T-helper 17 cell (primary cell): ENCODE measurements at regions not wholly inside any gene's neighbourhood (a gene's known extent, or its start where the extent isn't known, plus 50 kb on each side); places are given as distances from the start of the nearest gene placed in this dataset.
"Not testable (repeated sequence)": the region's sequence is repeated elsewhere in the genome, so short reads cannot be mapped to it uniquely, and the experiment has no call there.

Experiments
- ATAC-seq: fragments of 150-1000 bp; cut with Tn5 transposase; 2 replicates; pipeline ENCODE4 v1.10.0; 2021; ENCODE audit warnings: mild to moderate bottlenecking, moderate library complexity
- DNase-seq, 3 donors: peaks; one replicate each; pipeline versions ENCODE4 v3.0.0 to v3.0.0-alpha.2; 2020 to 2021
- H3K9me3 ChIP-seq: one replicate; pipeline ENCODE4 v1.7.0; 2013; ENCODE audit warnings: low read length, mild to moderate bottlenecking; ENCODE audit not compliant: control insufficient read depth, poor library complexity, severe bottlenecking
- H3K27ac Mint-ChIP-seq: one replicate; pipeline ENCODE4 v1.8.0; 2022; ENCODE audit warnings: mild to moderate bottlenecking, moderate library complexity, mixed read lengths
- H3K27me3 Mint-ChIP-seq: one replicate; pipeline ENCODE4 v1.8.0; 2022; ENCODE audit warnings: mixed read lengths
- H3K36me3 Mint-ChIP-seq: one replicate; pipeline ENCODE4 v1.8.0; 2022; ENCODE audit warnings: low read depth, mixed read lengths
- H3K4me1 Mint-ChIP-seq: one replicate; pipeline ENCODE4 v1.8.0; 2022; ENCODE audit warnings: mild to moderate bottlenecking, mixed read lengths
- H3K4me3 Mint-ChIP-seq: one replicate; pipeline ENCODE4 v1.8.0; 2022; ENCODE audit warnings: mild to moderate bottlenecking, moderate library complexity, mixed read lengths

- H3K4me1 Mint-ChIP-seq = no peaks in the 10 kb centered on the region
- DNase-seq (no peak), ATAC-seq (no peak)
- H3K27ac Mint-ChIP-seq = no peak overlapping the region
- no peaks in the 10 kb centered on the region for H3K27me3 Mint-ChIP-seq
- no peaks in the 10 kb centered on the region for H3K9me3 ChIP-seq
- H3K4me3 Mint-ChIP-seq = no peak overlapping the region
- H3K36me3 Mint-ChIP-seq = no peaks in the 10 kb centered on the region
These were observed 267.2 kb downstream of the SP3 start for GRCh38 chr2:173697929-173698328.

- ATAC-seq (no peak), DNase-seq (no peak)
- Mint-ChIP-seq H3K4me3 (no peak overlapping the region), H3K36me3 (no peaks in the 10 kb centered on the region), H3K27ac (no peak overlapping the region), H3K27me3 (peaks cover 14% of the 10 kb centered on the region), H3K4me1 (no peaks in the 10 kb centered on the region)
- H3K9me3 ChIP-seq = no peaks in the 10 kb centered on the region
These were observed 259.5 kb downstream of the SP3 start for GRCh38 chr2:173705656-173706055.

GRCh38 chr2:173706936-173707335, 258.2 kb downstream of the SP3 start:
- Mint-ChIP-seq H3K27me3 (peaks cover 14% of the 10 kb centered on the region), H3K27ac (no peak overlapping the region), H3K4me3 (no peak overlapping the region), H3K4me1 (no peaks in the 10 kb centered on the region), H3K36me3 (no peaks in the 10 kb centered on the region)
- no peak for DNase-seq
- H3K9me3 ChIP-seq = no peaks in the 10 kb centered on the region
- no peak for ATAC-seq

- Mint-ChIP-seq H3K27me3 (peaks cover 14% of the 10 kb centered on the region), H3K36me3 (no peaks in the 10 kb centered on the region), H3K4me3 (no peak overlapping the region), H3K4me1 (no peaks in the 10 kb centered on the region), H3K27ac (no peak overlapping the region)
- DNase-seq (no peak), ATAC-seq (no peak)
- H3K9me3 ChIP-seq = no peaks in the 10 kb centered on the region
These were observed 256.4 kb downstream of the SP3 start for GRCh38 chr2:173708806-173709205.

DNA sequence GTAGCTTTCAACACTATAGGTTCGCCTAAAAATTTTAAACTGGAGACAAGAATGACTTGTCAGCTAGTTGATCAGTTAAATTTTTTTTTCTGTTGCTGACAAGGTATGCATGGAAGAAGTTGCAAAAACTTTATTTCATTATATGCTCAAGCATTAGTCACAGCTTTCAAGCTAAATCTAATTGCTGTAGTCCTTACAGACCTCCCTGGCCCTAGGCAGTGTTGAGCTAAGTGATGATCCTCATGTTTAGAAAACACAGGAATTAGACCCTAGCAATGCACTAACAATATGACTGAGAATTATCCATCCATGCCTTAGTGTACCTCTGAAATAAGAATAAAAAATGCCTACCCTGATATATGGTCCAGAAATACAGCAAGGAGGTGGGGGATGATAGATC, 253.4 kb downstream of the SP3 start:
- H3K36me3 Mint-ChIP-seq = no peaks in the 10 kb centered on the region
- no peaks in the 10 kb centered on the region for H3K4me1 Mint-ChIP-seq
- H3K9me3 ChIP-seq = no peaks in the 10 kb centered on the region
- DNase-seq = no peak
- no peak overlapping the region for H3K27ac Mint-ChIP-seq
- no peak overlapping the region for H3K4me3 Mint-ChIP-seq
- peaks cover 15% of the 10 kb centered on the region for H3K27me3 Mint-ChIP-seq
- ATAC-seq = no peak

- Mint-ChIP-seq H3K36me3 (peaks cover 2% of the 10 kb centered on the region), H3K27me3 (peaks cover 33% of the 10 kb centered on the region), H3K4me1 (no peaks in the 10 kb centered on the region), H3K4me3 (no peak overlapping the region), H3K27ac (no peak overlapping the region)
- ATAC-seq (no peak), DNase-seq (no peak)
- H3K9me3 ChIP-seq = no peaks in the 10 kb centered on the region
These were observed 251.1 kb downstream of the SP3 start for GRCh38 chr2:173713904-173714555.

GRCh38 chr2:173715441-173715840, 249.7 kb downstream of the SP3 start:
- peaks cover 2% of the 10 kb centered on the region for H3K36me3 Mint-ChIP-seq
- no peaks in the 10 kb centered on the region for H3K4me1 Mint-ChIP-seq
- no peak for DNase-seq
- H3K9me3 ChIP-seq = no peaks in the 10 kb centered on the region
- no peak overlapping the region for H3K4me3 Mint-ChIP-seq
- peaks cover 41% of the 10 kb centered on the region for H3K27me3 Mint-ChIP-seq
- H3K27ac Mint-ChIP-seq = no peak overlapping the region
- ATAC-seq = no peak

- Mint-ChIP-seq H3K4me3 (no peak overlapping the region), H3K36me3 (peaks cover 2% of the 10 kb centered on the region), H3K4me1 (no peaks in the 10 kb centered on the region), H3K27ac (no peak overlapping the region), H3K27me3 (peaks cover 50% of the 10 kb centered on the region)
- ATAC-seq (no peak), DNase-seq (no peak)
- H3K9me3 ChIP-seq = no peaks in the 10 kb centered on the region
These were observed 248.6 kb downstream of the SP3 start for GRCh38 chr2:173716458-173717052.

DNA sequence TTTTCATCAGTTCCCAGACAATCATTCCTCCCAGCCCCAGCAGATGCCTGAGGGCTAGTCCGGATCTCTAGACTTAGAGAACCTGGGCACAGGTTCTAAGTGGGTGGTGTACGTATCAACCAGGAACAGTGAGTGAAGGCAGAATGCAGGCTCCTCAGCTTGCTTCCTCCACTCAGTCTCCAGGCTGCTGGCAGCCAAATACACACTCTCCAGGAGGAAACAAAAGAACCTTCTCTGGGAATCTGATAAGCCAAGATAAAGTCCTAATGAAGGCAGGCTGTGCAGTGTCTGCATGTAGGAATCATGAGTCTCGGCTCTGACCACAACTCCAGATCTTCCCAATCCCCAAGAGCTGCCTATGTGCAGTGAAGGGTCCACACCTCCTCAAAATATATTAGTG, 245.7 kb downstream of the SP3 start:
- Mint-ChIP-seq H3K4me1 (no peaks in the 10 kb centered on the region), H3K4me3 (no peak overlapping the region), H3K27me3 (peaks cover 57% of the 10 kb centered on the region), H3K36me3 (peaks cover 2% of the 10 kb centered on the region), H3K27ac (no peak overlapping the region)
- DNase-seq = no peak
- ATAC-seq = no peak
- H3K9me3 ChIP-seq = no peaks in the 10 kb centered on the region

GRCh38 chr2:173720306-173720705, 244.9 kb downstream of the SP3 start:
- Mint-ChIP-seq H3K27me3 (peaks cover 57% of the 10 kb centered on the region), H3K4me3 (no peak overlapping the region), H3K36me3 (peaks cover 2% of the 10 kb centered on the region), H3K4me1 (no peaks in the 10 kb centered on the region), H3K27ac (no peak overlapping the region)
- DNase-seq (no peak), ATAC-seq (no peak)
- no peaks in the 10 kb centered on the region for H3K9me3 ChIP-seq

- Mint-ChIP-seq H3K4me1 (no peaks in the 10 kb centered on the region), H3K27me3 (peaks cover 4% of the 10 kb centered on the region), H3K27ac (no peak overlapping the region), H3K36me3 (no peaks in the 10 kb centered on the region), H3K4me3 (no peak overlapping the region)
- H3K9me3 ChIP-seq = no peaks in the 10 kb centered on the region
- DNase-seq (no peak), ATAC-seq (no peak)
These were observed 230.4 kb downstream of the SP3 start for GRCh38 chr2:173734797-173735196.

DNA sequence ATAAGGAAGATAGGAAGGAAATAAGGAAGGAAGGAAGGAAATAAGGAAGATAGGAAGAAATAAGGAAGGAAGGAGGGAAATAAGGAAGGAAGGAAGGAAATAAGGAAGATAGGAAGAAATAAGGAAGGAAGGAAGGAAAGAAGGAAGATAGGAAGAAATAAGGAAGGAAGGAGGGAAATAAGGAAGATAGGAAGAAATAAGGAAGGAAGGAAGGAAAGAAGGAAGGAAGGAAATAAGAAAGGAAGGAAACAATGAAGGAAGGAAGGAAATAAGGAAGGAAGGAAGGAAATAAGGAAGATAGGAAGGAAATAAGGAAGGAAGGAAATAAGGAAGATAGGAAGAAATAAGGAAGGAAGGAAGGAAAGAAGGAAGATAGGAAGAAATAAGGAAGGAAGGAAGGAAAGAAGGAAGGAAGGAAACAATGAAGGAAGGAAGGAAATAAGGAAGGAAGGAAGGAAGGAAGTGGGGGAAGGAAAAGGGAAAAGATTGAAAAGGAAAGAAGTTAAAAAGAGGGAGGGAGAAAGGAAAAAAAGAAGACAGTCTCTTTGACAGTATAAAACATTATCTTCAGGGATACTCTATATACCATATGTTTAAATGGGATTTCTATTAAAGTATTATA, 227.1 kb downstream of the SP3 start:
- peaks cover 21% of the 10 kb centered on the region for H3K27me3 Mint-ChIP-seq
- H3K4me1 Mint-ChIP-seq, H3K4me3 Mint-ChIP-seq, ATAC-seq, H3K27ac Mint-ChIP-seq, H3K36me3 Mint-ChIP-seq, H3K9me3 ChIP-seq, DNase-seq: not testable (repeated sequence)

DNA sequence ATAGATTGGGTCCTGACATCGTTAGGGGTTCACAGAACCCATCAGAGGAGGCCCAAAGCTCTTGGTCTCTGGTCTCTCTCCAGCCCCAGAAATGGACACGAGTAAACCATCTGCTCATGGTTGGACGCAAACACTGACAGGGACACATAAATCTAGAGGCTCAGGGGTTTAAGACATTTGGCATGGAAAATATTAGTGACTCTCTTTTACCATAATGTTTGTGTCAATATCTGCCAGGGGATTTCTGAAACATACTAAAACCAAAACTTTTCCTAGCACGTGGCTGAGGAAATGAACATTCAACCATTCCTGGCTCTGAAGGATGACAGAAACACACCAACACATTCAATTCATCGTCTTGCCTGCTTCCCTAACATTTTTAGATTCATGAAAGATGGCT, 226.2 kb downstream of the SP3 start:
- Mint-ChIP-seq H3K27ac (no peak overlapping the region), H3K36me3 (no peaks in the 10 kb centered on the region), H3K4me1 (no peaks in the 10 kb centered on the region), H3K27me3 (peaks cover 31% of the 10 kb centered on the region), H3K4me3 (no peak overlapping the region)
- DNase-seq (no peak), ATAC-seq (no peak)
- H3K9me3 ChIP-seq = no peaks in the 10 kb centered on the region

DNA sequence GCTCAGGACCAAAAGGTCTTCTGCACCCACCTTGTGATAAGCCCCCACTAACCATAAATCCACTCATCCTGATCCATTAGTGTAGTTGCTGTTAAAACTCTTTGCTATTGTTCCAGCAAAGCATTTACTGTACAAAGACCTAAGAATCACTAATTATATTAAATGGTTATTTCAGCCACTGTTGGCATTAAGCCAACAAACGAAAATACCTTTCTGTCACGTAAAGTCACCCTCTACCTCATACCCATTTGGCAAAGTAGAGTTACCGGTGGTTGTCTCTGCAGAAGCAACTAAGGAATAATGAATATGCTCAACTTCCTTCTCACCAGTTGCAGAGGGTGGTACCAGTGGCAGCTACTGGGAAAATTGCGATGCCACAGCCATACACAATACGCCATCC, 224.5 kb downstream of the SP3 start:
- no peak for DNase-seq
- no peaks in the 10 kb centered on the region for H3K36me3 Mint-ChIP-seq
- no peak for ATAC-seq
- no peaks in the 10 kb centered on the region for H3K4me1 Mint-ChIP-seq
- H3K4me3 Mint-ChIP-seq = no peak overlapping the region
- no peaks in the 10 kb centered on the region for H3K9me3 ChIP-seq
- H3K27me3 Mint-ChIP-seq = peaks cover 32% of the 10 kb centered on the region
- no peak overlapping the region for H3K27ac Mint-ChIP-seq
